ENCODE measurements at regions not wholly inside any gene's neighbourhood (a gene's known extent, or its start where the extent isn't known, plus 50 kb on each side); places are given as distances from the start of the nearest gene placed in this dataset.

GRCh38 chrX:40316502-40316901 is 218.7 kb upstream of the BCOR start:
- no peak for DNase-seq (ENCODE audit: low read depth in 3 of 3)

GRCh38 chrX:40314070-40314469 is 216.3 kb upstream of the BCOR start:
- no peak for DNase-seq (ENCODE audit: low read depth in 3 of 3)

GRCh38 chrX:40313269-40313668 is 215.5 kb upstream of the BCOR start:
- no peak for DNase-seq (ENCODE audit: low read depth in 3 of 3)

DNA sequence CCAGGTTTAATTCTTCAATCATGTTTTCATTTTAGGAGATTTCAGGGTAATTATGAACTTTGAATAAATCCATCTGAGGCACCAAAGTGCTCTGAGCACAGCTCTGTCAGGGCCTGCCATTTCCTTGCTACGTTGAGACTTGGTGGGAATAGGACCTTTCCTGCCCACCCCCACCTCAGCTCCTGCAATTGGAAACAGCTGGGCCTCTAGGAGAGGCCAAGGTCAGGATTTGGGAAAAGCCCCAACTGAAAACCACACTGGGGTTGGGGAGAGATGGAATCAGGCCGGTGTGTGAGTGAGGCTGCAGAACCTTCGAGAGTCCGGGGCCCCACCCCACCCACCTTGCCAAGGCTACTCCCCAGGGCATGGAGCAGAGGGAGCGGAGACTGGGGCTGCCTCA is 212.7 kb upstream of the BCOR start:
- no peak for DNase-seq (ENCODE audit: low read depth in 3 of 3)

GRCh38 chrX:40310016-40310415 is 212.3 kb upstream of the BCOR start:
- no peak for DNase-seq (ENCODE audit: low read depth in 3 of 3)

- no peak for DNase-seq (ENCODE audit: low read depth in 3 of 3)
Measured at GRCh38 chrX:40307871-40308270, 210.1 kb upstream of the BCOR start.

- no peak for DNase-seq (ENCODE audit: low read depth in 3 of 3)
Measured at GRCh38 chrX:40304115-40304514, 206.4 kb upstream of the BCOR start.

DNA sequence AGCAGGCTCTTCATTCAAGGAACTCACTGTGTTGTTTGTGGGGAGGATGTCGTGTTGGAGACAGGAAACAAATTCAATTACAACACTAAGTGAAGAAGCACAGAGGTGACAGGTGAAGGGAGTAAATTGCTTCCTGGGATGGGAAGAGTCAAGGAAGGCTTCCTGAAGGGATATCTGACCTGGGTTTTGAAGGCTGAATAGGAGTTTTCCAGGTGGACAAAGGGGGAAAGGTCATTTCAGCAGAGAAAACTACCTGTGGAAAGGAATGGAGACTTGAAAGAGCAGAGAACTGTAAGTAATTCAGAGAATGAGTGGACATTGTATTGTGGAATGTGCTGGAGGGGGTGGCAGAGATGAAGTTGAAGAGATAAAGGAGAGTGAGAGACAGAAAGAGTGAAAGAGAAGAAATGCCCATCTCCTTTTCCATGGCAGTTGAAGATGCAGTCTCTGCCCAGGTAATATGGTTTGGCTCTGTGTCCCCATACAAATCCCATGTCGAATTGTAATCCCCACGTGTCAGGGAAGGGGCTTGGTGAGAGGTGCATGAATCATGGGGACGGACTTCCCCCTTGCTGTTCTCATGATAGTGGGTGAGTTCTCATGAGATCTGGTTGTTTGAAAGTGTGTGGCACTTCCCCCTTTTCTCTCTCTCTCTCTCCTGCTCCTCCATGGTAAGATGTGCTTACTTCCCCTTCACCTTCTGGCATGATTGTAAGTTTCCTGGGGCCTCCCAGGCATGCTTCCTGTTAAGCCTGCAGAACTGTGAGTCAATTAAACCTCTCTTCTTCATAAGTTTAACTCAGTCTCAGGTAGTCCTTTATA is 205.7 kb upstream of the BCOR start:
- DNase-seq (ENCODE audit: low read depth in 3 of 3) = no peak

- no peak for DNase-seq (ENCODE audit: low read depth in 3 of 3)
Measured at GRCh38 chrX:40300286-40300890, 202.6 kb upstream of the BCOR start.

DNA sequence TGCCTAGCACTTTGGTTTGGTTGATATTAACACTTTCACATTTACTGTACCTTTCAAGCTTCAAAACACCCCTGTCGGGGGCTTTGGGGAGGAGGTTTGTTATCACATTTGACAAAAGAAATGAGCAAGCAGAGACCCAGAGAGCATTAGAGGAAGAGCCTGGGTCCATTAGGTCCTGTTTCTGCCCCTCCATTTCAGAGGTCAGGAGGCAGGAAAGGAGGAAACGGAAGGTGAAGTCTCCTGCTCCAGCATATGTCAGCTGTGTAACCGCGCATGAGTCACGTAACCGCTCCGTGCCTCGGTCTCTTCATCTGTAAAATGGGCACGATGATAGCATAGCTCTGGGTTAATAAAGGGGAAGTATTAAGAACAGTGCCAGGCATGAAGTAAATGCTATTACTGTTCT is 201.9 kb upstream of the BCOR start:
- DNase-seq (ENCODE audit: low read depth in 3 of 3) = no peak

- DNase-seq (ENCODE audit: low read depth in 3 of 3) = no peak
Measured at GRCh38 chrX:40298572-40299479, 201.1 kb upstream of the BCOR start.

DNA sequence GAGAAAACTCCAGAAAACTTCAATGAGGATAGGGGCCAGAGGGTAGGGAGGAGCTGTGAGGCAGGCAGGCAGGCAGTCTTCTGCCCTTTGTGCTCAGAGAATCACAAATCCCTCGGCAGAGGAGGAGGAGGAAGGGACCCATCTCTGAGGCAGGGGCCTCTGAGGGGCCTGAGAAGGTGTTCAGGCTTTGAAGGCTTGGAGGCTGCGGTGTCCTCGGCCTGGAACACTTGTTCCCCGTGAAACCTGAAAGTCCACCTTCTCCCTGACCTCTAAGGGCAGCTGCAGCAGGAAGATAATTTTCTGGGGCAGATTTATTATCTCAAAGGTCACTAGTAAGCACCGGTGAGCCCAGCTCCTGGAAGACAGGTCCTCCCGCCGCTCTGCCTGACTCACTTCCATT is 200.3 kb upstream of the BCOR start:
- DNase-seq (ENCODE audit: low read depth in 3 of 3) = no peak

DNA sequence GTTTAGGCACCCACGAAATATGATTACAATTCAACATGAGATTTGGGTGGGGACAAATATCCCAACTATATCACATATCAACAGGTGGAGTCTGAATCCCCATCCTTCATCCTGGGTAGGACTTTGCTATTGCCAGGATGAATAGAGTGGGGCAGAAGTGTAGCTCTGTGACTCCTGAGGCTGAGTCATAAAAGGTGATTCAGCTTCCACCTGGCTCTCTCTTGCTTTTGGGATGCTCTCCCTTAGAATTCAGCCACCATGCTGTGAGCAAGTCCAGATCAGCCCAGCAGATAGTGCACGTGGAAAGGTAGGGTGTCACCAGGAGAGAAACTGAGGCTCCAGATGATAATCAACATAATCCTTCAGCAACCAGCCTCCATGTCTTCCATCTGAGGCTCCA is 193.8 kb upstream of the BCOR start:
- no peak for DNase-seq (ENCODE audit: low read depth in 3 of 3)

GRCh38 chrX:40290517-40290916 is 192.8 kb upstream of the BCOR start:
- DNase-seq (ENCODE audit: low read depth in 3 of 3) = no peak

GRCh38 chrX:40285876-40286275 is 188.1 kb upstream of the BCOR start:
- DNase-seq (ENCODE audit: low read depth in 3 of 3) = no peak

GRCh38 chrX:40284852-40285251 is 187.1 kb upstream of the BCOR start:
- no peak for DNase-seq (ENCODE audit: low read depth in 3 of 3)

GRCh38 chrX:40283981-40284380 is 186.2 kb upstream of the BCOR start:
- no peak for DNase-seq (ENCODE audit: low read depth in 3 of 3)

- DNase-seq (ENCODE audit: low read depth in 3 of 3) = no peak
Measured at GRCh38 chrX:40282946-40283660, 185.3 kb upstream of the BCOR start.

GRCh38 chrX:40282348-40282747 is 184.6 kb upstream of the BCOR start:
- no peak for DNase-seq (ENCODE audit: low read depth in 3 of 3)

DNA sequence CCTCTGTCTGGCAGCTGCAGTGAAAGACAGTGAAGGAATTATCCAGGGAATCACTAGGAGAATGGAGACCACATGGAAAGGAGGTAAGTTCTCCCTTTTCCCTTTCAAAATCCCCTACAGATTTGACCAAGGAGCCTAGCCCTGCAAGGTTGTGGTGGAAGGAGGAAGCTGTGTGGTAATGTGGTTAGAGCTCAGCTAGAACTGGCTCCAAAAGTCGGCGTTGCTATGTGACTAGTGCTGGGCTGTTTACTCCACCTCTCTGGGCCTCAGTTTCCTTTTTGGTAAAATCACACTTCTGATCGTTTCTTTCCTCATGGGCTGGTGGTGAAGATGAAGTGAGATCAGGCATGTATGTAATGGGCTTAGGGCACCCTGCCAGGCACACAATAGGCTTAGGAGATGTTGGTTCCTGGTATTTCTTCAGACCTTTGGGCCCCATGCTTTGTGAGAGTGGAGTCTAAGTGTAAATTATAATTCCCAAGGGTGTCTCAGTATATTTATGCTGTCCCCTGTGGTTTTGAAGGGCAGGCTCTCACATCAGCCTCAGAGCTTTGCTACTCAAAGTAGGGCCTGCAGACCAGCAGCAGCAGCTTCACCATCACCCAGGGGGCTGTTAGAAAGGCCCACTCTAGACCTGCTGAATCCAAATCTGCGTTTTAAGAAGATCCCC is 183.7 kb upstream of the BCOR start:
- DNase-seq (ENCODE audit: low read depth in 3 of 3) = no peak

GRCh38 chrX:40279762-40280161 is 182.0 kb upstream of the BCOR start:
- DNase-seq (ENCODE audit: low read depth in 3 of 3) = no peak

Measured in stimulated activated CD4-positive, alpha-beta T cell treated with anti-CD3 and anti-CD28 coated beads, TNF-alpha, amount 100 ng/mL, for 4 hours (primary cell).